ENCODE measurements at regions not wholly inside any gene's neighbourhood (a gene's known extent, or its start where the extent isn't known, plus 50 kb on each side); places are given as distances from the start of the nearest gene placed in this dataset.
"Not testable (repeated sequence)": the region's sequence is repeated elsewhere in the genome, so short reads cannot be mapped to it uniquely, and the experiment has no call there.

DNA sequence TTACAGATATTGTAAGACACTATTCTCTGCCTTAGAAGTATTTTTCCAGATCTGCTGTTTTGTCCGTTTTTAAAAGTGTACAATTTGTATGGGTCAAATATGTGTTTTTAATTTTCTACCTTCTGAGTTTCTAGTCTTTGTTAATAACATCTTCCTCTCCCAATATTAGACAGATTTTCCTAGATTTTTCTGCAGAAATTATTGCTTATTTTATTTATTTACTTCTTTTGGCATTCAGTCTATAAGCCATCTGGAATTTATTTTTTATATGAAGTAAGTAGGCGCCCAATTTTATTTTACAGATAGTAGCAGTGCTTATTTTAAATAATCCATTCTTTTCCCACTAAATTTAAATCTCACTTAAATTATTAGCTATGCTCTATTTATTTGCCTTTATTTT lies 103.1 kb upstream of the PLEKHG1 start:
- no peak for DNase-seq (ENCODE audit: low read depth)

DNA sequence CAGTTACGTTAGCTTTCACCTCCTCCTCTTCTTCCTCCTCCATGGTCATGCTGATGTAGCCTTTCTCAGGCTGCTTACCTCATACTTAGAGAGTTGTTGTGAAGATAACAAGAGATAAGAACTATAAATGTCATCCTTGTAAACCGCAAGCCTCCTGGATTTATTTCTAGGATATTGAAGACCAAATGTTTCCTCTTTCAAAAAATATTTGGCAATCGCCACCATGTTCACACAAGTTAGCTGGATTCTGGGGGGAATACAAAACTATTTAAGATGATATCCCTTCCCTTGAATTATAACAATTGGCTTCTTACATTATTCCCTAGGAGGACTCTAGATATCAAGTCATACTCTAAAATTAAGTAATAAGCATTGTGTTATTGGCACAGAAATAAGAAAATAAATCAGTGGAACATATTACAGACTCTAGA lies 99.8 kb upstream of the PLEKHG1 start:
- DNase-seq (ENCODE audit: low read depth), result no peak

DNA sequence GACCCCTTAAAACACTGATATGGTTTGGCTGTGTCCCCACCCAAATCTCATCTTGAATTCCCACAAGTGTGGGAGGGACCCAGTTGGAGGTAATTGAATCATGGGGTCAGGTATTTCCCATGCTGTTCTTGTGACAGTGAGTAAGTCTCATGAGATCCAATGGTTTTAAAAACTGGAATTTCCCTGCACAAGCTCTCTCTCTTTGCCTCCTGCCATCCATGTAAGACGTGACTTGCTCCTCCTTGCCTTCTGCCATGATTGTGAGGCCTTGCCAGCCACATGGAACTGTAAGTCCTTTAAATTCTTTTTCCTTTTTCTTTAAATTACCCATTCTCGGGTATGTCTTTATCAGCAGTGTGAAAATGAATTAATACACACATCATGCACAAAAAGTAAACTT lies 99.1 kb upstream of the PLEKHG1 start:
- not testable (repeated sequence) for DNase-seq (ENCODE audit: low read depth)

DNA sequence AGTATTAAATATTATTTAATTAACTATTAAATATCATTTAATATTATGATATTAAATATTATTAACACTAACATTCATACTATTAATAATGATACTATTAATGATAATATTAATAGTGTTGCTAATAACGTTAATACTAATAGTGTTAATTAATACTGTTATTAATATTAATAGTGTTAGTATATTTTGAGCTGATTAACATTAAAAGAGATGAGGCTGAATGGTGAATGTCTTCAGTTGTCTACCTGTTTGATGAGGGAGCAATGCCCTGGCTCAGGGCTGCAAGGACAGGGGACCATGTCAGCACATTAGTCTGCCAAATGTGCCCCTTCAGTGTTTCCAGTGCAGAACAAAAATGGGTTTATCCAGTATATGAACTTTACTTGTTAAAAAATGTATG lies 96.6 kb upstream of the PLEKHG1 start:
- no peak for DNase-seq (ENCODE audit: low read depth)

DNA sequence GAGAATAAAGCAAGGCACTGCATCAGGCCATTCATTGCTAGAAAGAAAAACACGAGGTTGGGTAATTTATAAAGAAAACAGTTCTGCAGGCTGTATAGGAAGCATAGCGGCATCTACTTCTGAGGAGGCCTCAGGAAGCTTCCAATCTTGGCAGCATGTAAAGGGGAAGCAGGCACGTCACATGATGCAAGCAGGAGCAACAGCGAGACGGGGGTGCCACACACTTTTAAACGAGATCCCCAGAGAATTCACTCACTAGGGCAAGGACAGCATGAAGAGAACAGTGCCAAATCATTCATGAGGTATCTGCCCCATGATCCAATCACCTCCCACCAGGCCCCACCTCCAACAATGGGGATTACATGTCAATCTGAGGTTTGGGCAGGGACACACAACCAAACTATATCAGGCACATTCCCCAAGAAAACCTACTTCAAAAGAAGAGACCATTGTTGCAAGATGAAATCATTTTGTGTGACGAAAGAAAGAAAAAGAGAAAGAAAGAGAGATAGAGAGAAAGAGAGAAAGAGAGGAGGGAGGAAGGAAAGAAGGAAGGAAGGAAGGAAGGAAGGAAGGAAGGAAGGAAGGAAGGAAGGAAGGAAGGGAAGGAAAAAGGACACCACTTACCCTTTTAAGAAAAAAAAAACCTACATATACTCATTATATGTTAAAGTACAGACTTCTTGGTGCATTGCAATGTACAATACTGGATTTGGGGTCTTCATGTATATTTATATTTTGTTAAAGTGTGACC lies 95.9 kb upstream of the PLEKHG1 start:
- DNase-seq (ENCODE audit: low read depth), result no peak

DNA sequence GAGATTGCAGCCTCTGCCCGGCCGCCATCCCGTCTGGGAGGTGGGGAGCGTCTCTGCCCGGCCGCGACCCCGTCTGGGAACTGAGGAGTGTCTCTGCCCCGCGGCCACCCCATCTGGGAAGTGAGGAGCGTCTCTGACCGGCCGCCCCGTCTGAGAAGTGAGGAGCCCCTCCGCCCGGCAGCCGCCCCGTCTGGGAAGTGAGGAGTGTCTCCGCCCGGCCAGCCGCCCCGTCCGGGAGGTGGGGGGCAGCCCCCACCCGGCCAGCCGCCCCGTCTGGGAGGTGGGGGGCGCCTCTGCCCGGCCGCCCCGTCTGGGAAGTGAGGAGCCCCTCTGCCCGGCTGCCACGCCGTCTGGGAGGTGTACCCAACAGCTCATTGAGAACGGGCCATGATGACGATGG lies 92.3 kb upstream of the PLEKHG1 start:
- not testable (repeated sequence) for DNase-seq (ENCODE audit: low read depth)

DNA sequence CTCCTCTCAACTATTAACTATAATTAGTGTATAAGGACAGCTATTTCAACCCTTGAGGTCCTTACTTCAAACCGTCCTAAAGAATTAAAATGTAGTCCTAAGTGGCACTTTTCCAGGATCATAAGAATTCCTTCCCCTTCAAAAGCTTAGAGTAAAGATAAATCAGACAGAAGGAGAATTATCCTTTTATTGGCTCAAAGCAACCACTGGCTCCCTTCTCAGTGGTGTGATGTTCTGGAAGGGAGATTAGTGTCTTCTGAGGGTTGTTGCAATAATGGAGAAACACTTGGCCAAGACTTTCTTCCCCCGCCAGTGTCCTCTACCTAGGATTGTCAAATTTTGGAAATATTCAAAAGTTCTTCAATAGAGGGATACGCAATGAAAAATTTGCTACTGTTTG lies 89.1 kb upstream of the PLEKHG1 start:
- no peak for DNase-seq (ENCODE audit: low read depth)

DNA sequence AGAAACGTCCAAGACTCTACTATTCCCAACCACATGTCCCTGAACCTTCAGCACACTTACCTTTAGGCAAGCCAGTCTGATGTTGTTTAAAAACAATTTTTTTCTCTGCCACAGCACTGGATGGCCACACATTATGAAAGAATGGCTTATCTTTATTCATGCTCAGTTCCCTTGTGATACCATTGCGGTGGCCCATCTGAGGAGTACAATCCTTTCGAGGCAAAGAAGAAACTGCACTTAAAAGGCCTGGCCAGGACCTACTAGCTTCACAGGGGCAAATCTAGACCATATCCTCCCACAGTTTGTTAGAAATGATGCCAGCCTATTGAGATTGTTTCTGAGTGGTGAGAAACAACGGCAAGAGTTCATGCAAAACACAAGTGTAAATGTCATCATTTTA lies 88.4 kb upstream of the PLEKHG1 start:
- no peak for DNase-seq (ENCODE audit: low read depth)

DNA sequence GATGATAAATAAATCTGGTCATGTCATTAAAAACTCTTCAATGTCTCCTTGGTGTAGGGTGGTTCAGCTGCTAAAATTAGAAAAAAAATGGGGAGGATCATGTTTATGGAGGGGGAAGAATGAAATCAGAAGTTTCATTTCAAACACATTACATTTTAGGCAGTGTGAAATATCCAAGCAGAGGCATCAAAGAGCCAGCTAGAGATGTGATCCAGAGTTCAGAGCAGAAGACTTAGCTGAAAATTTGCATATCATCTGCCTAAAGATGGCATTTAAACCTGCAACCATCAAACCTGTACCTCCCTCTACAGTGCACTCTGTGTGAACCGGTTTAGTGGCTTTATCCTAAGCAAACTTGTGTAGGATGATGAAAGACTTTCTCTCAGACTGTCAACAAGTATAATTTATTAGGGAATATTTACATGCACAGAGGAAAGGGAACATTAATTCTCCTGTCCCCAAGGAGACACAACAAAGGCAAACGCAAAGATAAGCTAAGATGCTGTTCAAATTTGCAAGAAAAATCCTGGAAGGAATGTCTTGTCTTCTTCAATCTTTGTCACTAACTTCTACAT lies 84.8 kb upstream of the PLEKHG1 start:
- DNase-seq (ENCODE audit: low read depth), result no peak

DNA sequence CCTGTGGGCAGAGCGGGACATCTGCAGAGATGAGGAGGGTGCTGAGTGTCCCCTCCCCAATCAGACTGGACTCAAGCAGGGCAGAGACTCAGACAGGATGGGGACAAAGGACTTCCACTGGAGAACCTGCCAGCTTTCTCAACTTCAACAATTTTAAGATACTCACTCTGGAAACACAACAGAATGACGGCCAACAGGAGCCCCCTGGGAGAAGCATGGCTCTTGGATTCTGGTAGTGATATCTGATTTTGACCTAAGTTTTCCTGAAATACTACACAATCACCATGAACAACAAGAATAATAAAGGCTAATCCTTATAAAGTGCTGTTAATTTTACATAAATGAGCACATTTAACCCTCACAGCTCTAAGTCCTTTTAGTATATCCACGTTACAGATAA lies 83.5 kb upstream of the PLEKHG1 start:
- no peak for DNase-seq (ENCODE audit: low read depth)

DNA sequence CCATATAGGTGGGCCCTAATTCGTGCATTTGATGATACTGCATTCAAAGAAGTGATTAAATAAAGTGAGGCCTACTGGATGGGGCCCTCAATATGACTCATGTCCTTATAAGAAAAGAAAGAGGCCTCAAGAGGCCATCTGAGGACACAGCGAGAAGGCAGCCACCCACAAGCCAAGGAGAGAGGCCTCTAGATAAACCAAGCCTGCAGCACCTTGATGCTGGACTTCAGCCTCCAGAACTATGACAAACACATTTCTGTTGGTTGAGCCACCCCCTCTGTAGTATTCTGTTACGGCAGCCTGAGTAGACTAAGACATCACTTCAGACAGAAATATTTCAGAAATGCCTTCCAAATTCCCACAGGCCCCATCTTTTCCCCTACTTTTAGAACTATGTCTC lies 82.5 kb upstream of the PLEKHG1 start:
- no peak for DNase-seq (ENCODE audit: low read depth)

DNA sequence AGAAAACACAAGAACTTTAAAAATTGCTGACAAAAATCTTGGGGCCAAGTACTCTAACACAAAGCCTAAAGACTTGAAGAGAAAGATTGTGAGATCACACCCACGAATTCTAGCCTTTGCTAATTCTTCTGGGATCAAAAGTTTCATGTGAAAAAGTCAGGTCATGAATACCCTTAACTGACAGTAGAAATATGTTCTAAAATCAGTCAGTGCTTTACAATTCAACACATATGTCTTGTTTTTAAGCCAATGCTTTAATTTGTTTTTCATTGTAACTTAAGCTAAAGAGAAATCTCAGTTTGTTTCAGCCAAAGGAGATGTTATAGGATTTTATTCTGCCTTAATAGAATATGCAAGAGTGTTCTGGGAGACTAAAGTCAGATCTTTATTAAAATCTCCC lies 78.2 kb upstream of the PLEKHG1 start:
- no peak for DNase-seq (ENCODE audit: low read depth)

DNA sequence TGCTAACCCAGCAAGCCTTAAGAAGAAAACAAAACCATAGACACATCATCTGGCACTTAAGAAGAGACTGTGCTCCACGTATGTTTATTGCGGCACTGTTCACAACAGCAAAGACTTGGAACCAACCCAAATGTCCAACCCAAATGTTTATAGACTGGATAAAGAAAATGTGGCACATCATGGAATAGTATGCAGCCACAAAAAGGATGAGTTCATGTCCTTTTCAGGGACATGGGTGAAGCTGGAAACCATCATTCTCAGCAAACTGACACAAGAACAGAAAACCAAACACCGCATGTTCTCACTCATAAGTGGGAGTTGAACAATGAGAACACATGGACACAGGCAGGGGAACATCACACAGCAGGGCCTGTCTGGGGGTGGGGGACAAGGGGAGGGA lies 76.5 kb upstream of the PLEKHG1 start:
- not testable (repeated sequence) for DNase-seq (ENCODE audit: low read depth)

DNA sequence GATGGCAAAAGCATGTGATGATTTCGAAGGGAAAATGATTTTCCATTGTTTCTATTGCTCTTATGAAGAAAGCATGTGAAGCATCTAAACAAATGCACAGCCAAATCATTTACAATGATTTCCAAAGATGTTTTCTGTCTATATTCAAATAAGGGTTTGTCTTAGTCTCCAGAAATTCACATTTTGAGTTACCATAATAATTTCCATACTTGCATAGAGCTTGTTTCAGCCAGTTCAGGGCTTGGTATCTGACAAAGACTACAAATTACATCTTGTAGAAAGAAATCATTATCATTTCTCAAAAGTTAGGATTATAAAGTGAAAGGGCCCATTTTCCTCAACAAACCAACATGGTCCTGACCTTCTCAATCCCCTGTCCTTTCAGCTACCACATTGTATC lies 74.4 kb upstream of the PLEKHG1 start:
- DNase-seq (ENCODE audit: low read depth), result no peak

DNA sequence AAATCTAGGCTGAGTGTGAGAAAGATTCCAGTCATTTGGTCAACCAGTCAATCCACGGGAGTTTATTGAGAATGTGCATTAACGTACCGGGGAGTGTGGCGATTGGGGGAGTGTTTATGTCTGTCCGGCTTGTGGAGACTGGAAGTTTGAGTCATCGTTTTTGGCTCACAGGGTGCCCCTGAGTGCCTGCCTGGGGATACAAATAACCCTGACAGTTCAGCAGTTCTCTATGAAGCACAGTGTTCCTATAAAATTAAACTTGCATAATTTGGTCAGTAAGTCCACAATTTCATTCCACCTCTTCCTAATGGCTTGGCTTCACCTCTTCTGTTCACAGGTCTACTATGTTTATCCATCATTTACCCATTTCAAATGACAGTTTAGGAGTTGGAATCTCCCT lies 72.6 kb upstream of the PLEKHG1 start:
- DNase-seq (ENCODE audit: low read depth), result peak; percentile 7

DNA sequence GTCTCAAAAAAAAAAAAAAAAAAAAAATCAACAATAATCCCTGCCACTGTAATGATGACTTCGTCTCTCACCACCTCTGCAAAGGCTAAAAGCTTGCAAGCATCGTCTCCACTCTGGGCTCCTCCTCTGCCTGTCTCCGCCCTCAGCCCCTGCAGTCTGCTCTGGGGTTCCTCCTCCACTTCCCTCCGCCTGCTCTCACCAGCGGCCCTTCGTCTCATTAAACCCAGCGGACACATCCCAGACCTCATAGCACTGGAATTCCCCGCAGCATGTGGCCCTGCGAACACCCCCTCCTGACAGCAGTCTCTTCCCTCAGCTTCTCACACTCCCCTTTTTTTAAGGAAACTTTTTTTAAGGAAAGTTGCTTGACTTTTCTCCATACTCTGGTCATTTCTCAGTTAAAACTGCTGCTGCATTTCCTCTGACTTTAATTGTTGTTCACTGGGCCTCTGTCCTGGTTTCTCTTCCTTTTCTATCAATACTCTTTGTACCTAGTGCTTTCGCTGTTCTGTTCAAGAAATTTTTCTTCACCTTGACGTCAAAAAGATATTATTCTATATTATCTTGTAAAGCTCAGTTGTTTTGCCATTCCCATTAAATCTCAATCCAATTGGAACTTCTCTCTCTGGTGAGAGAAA lies 70.9 kb upstream of the PLEKHG1 start:
- DNase-seq (ENCODE audit: low read depth), result peak; percentile 13

DNA sequence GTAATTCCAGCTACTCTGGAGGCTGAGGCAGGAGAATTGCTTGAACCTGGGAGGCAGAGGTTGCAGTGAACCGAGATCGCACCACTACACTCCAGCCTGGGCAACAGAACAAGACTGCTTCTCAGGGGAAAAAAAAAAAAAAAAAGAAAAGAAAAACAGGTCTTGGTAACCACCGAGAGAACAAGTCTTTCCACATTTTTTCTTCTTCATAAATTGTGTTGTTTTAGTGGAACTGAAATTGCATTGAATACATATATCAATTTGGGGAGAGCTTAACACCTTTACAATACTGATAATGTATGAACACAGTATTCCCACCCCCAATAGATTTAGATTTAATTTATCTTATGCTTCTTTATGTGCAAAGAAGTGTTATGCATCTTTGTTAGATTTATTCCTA lies 70.0 kb upstream of the PLEKHG1 start:
- no peak for DNase-seq (ENCODE audit: low read depth)

DNA sequence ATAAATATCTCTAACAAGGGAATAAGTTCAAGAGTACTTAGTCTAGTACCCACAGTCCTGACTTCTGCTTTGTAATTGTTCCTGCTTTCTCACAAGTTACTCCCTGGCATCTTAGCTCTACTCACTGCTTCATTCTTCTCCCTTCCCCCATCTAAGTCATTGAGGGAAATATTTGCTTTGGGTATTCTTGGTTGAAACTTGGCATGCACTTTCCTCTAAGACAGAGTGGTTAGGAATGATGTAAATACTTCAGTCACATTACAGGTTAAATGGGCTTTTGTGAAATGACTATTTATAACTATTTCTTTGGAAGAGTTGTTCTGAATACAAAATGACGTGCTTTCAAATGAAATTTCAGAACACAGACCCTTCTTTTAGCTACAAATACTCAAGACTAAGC lies 67.7 kb upstream of the PLEKHG1 start:
- DNase-seq (ENCODE audit: low read depth), result no peak

DNA sequence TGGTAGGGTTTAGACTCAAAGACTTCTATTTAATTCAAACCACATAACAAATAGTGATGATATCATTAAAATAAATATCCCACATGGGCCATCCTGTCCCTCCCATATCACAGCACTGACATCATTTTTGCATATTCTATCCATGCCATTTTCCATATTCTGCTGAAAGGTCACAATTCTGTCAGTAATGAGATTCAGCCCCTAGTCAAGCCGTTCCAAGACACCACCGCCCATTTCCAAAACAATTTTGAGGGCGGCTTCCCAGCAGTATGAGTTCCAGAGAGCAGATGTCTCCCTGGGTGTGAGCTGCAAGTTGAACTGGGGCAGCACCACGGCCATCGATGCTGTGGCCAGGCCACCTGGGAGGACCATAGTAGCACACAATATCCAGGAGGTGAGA lies 65.1 kb upstream of the PLEKHG1 start:
- no peak for DNase-seq (ENCODE audit: low read depth)

DNA sequence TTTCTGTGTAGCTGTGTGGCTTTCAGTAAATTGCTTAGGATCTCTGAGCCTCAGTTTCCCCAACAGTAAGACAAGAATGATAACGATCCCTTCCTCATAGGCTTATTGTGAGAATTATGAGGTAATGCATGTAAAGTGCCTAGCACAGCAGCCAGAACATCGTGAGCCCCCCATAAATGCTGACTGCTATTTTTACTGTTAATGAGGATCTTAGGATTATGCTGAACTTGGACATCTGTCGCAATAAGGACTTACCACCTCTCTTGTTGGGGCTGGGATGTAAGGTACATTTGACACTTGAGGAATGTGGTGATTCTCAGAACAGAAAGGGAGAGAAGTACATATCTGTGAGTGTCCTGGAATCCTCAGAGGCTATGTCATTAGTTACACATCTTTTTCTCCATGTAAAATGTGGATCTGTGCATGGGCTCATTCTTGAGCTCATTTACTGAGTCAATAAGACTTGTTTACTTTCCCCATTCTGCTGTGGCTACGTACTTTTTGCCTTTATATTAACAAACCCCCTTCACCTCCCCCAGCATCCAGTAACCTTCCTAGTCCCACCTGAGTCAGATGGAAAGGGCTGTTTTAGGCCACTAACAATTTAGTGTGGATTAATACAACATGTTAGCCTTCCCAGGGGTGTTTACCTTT lies 64.4 kb upstream of the PLEKHG1 start:
- no peak for DNase-seq (ENCODE audit: low read depth)

DNA sequence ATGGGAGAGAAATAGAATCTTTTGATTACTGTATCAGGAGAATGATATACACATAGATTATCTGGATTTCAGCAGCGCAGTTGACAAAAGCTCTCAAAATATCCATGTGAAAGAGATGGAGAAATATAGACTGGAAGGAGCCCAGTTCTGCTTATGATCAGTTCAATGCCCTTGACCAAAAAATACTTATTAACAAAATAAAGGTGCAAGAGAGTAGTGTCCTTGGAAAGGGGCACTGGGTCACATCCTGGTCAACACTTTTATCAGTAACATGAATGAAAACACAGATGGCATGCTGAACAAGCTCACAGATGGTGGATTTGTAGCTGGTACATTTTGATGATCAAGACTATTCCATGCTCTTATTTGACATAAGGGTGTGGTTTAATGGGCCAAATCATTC lies 63.9 kb upstream of the PLEKHG1 start:
- DNase-seq (ENCODE audit: low read depth), result no peak

DNA sequence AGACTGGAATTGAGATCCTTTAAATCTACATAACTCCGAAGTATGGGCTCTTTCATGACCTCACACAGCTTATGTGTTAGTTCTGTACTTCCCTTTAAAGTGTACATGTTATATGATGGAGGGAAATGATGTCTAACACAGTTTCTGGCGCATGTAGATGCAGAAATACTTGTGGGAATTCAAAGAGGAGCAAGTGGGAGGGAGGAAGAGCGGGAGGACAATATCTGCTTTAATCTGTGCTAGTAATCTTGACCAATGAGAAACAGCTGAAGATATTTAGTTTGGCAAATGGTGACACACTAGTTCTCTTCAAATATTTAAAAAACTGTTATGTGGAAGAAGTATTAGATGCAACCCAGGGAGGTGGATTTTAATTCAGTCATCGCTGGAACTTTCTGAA lies 62.9 kb upstream of the PLEKHG1 start:
- DNase-seq (ENCODE audit: low read depth), result no peak

DNA sequence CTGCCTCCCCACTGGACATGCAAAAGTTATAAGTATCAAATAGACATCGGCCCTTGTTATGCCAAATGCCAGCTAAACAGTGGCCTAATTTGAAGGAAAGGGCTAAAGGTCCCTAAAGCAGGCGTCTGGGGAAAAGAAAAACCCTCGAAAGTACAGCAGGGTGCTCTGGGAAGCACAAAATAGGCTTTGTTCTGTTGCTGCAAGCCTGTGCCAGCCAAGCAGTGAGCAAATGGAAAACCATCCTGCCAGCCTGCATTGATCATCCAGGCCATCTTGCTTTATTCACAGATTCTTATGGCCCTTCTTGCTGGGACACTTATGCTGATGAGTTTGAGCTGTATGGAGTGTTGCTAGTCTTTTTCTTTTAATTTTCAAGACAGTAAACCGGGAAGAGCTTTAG lies 62.2 kb upstream of the PLEKHG1 start:
- DNase-seq (ENCODE audit: low read depth), result no peak
